ENCODE measurements at regions not wholly inside any gene's neighbourhood (a gene's known extent, or its start where the extent isn't known, plus 50 kb on each side); places are given as distances from the start of the nearest gene placed in this dataset.

- no peak for TF ChIP-seq CTCF (IDR thresholded peaks at IDR 0.05)
Observed at GRCh38 chr6:113405326-113406047, 451.7 kb upstream of the MARCKS start.

- no peak for TF ChIP-seq CTCF (IDR thresholded peaks at IDR 0.05)
Observed at GRCh38 chr6:113406048-113406695, 451.0 kb upstream of the MARCKS start.

- TF ChIP-seq CTCF (IDR thresholded peaks at IDR 0.05), result no peak
Observed at GRCh38 chr6:113411011-113411410, 446.1 kb upstream of the MARCKS start.

- no peak for TF ChIP-seq CTCF (IDR thresholded peaks at IDR 0.05)
Observed at GRCh38 chr6:113412589-113413357, 444.4 kb upstream of the MARCKS start.

GRCh38 chr6:113414511-113414910, 442.6 kb upstream of the MARCKS start:
- TF ChIP-seq CTCF (IDR thresholded peaks at IDR 0.05), result peak; percentile 59

- no peak for TF ChIP-seq CTCF (IDR thresholded peaks at IDR 0.05)
Observed at GRCh38 chr6:113416170-113416569, 441.0 kb upstream of the MARCKS start.

GRCh38 chr6:113420290-113420689, 436.9 kb upstream of the MARCKS start:
- TF ChIP-seq CTCF (IDR thresholded peaks at IDR 0.05), result no peak
